ENCODE measurements at regions not wholly inside any gene's neighbourhood (a gene's known extent, or its start where the extent isn't known, plus 50 kb on each side); places are given as distances from the start of the nearest gene placed in this dataset.

- Histone ChIP-seq H3K79me2 (ENCODE audit: insufficient read depth, low read depth, low read length) (no peaks in the 10 kb centered on the region), H2AFZ (ENCODE audit: low read length) (no peak overlapping the region), H4K20me1 (ENCODE audit: insufficient read depth, low read length) (no peaks in the 10 kb centered on the region), H3K4me1 (ENCODE audit: insufficient read depth, low read length, poor library complexity, severe bottlenecking) (no peaks in the 10 kb centered on the region), H3K4me2 (ENCODE audit: low read length) (no peak overlapping the region), H3K36me3 (ENCODE audit: insufficient read depth, low read length) (no peaks in the 10 kb centered on the region), H3K9me3 (ENCODE audit: low read length) (no peaks in the 10 kb centered on the region), H3K9me2 (ENCODE audit: insufficient read depth, low read length) (no peaks in the 10 kb centered on the region), H3K27ac (ENCODE audit: low read depth, low read length, poor library complexity, severe bottlenecking) (no peak overlapping the region), H3K4me3 (ENCODE audit: low read depth, low read length, poor library complexity, severe bottlenecking) (no peak overlapping the region)
- intact Hi-C loops (cut with micrococcal nuclease; ENCODE audit: unreplicated experiment) = no loop called here
- CTCF ChIA-PET (ENCODE audit: unreplicated experiment) = no interaction called here
- TF ChIP-seq, protein P1, sequence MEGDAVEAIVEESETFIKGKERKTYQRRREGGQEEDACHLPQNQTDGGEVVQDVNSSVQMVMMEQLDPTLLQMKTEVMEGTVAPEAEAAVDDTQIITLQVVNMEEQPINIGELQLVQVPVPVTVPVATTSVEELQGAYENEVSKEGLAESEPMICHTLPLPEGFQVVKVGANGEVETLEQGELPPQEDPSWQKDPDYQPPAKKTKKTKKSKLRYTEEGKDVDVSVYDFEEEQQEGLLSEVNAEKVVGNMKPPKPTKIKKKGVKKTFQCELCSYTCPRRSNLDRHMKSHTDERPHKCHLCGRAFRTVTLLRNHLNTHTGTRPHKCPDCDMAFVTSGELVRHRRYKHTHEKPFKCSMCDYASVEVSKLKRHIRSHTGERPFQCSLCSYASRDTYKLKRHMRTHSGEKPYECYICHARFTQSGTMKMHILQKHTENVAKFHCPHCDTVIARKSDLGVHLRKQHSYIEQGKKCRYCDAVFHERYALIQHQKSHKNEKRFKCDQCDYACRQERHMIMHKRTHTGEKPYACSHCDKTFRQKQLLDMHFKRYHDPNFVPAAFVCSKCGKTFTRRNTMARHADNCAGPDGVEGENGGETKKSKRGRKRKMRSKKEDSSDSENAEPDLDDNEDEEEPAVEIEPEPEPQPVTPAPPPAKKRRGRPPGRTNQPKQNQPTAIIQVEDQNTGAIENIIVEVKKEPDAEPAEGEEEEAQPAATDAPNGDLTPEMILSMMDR (conservative IDR thresholded peaks at IDR 0.05; ENCODE audit: low read length) = no peak
- no peak for TF ChIP-seq EZH2phosphoT487 (IDR thresholded peaks at IDR 0.05; ENCODE audit: borderline replicate concordance, low read depth, low read length)
- DNase-seq (ENCODE audit: low spot score) = no peak
- BruUV-seq (replicated peaks) = no TSS peak
- POLR2A ChIA-PET = no interaction called here
Measured at GRCh38 chr3:146746190-146746589, 141.0 kb upstream of the PLSCR5 start.

DNA sequence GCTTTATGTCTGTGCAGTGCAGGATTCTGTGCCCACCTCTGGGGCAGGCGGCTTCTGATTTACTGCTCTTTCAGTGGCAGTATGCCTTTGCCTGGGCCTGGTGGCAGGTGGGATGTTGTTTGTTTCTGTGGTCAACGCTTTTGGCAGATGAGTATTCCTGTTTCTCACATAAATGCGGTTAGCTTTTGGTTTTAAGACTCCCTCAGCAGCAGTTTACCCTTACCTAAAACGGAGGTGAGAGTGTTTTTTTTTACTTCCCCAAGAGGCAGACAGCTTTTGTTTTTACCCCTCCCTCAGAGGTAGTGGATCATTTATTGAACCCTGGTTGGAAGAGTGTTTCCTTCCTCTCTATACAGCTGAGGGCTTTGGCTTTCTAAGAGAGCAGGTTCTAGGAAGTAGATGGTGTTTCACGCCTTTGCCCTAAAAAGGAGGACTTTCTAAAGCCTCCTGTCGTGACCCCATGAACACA, 134.1 kb upstream of the PLSCR5 start:
- Histone ChIP-seq H3K36me3 (ENCODE audit: insufficient read depth, low read length) (no peaks in the 10 kb centered on the region), H2AFZ (ENCODE audit: low read length) (no peak overlapping the region), H3K9me2 (ENCODE audit: insufficient read depth, low read length) (no peaks in the 10 kb centered on the region), H3K4me2 (ENCODE audit: low read length) (no peak overlapping the region), H3K79me2 (ENCODE audit: insufficient read depth, low read depth, low read length) (no peaks in the 10 kb centered on the region), H4K20me1 (ENCODE audit: insufficient read depth, low read length) (no peaks in the 10 kb centered on the region), H3K27ac (ENCODE audit: low read depth, low read length, poor library complexity, severe bottlenecking) (no peak overlapping the region), H3K4me3 (ENCODE audit: low read depth, low read length, poor library complexity, severe bottlenecking) (no peak overlapping the region), H3K4me1 (ENCODE audit: insufficient read depth, low read length, poor library complexity, severe bottlenecking) (no peaks in the 10 kb centered on the region), H3K9me3 (ENCODE audit: low read length) (no peaks in the 10 kb centered on the region)
- no peak for TF ChIP-seq EZH2phosphoT487 (IDR thresholded peaks at IDR 0.05; ENCODE audit: borderline replicate concordance, low read depth, low read length)
- TF ChIP-seq, protein P1 (conservative IDR thresholded peaks at IDR 0.05; ENCODE audit: low read length) = no peak
- intact Hi-C loops (cut with micrococcal nuclease; ENCODE audit: unreplicated experiment) = no loop called here
- ChIA-PET CTCF (ENCODE audit: unreplicated experiment) (no interaction called here), POLR2A (no interaction called here)
- DNase-seq (ENCODE audit: low spot score) = no peak
- BruUV-seq (replicated peaks) = no TSS peak

DNA sequence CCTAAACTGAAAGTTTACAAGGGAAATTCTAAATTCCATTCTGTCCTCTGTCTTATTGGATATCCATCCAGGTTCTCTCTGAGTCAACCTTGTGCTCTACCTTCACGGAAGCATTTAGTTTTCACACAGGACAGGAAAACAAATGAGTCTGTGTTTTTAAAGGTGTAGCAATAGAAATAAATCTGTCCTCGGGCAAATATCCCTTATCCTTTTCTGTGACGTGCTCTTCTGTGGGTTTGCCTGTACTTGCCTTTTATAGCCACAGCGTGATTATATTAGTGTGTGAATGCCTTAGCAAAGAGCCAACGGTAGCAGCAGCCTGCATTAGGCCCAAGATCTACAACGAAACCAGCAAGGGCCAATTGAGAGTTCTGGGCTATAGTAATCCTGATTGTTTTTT, 127.2 kb upstream of the PLSCR5 start:
- CTCF ChIA-PET (ENCODE audit: unreplicated experiment) = no interaction called here

More for the DNA sequence above, 127.2 kb upstream of the PLSCR5 start:
- DNase-seq (ENCODE audit: low spot score) = no peak
- H3K79me2 ChIP-seq (ENCODE audit: insufficient read depth, low read depth, low read length) = no peaks in the 10 kb centered on the region
- no peak for TF ChIP-seq EZH2phosphoT487 (IDR thresholded peaks at IDR 0.05; ENCODE audit: borderline replicate concordance, low read depth, low read length)
- TF ChIP-seq, protein P1 (conservative IDR thresholded peaks at IDR 0.05; ENCODE audit: low read length) = no peak
- H3K9me2 ChIP-seq (ENCODE audit: insufficient read depth, low read length) = no peaks in the 10 kb centered on the region
- no peaks in the 10 kb centered on the region for H4K20me1 ChIP-seq (ENCODE audit: insufficient read depth, low read length)
- H3K4me2 ChIP-seq (ENCODE audit: low read length) = no peak overlapping the region
- no TSS peak for BruUV-seq (replicated peaks)
- no peak overlapping the region for H2AFZ ChIP-seq (ENCODE audit: low read length)
- no peaks in the 10 kb centered on the region for H3K9me3 ChIP-seq (ENCODE audit: low read length)
- intact Hi-C loops (cut with micrococcal nuclease; ENCODE audit: unreplicated experiment) = no loop called here
- H3K4me3 ChIP-seq (ENCODE audit: low read depth, low read length, poor library complexity, severe bottlenecking) = no peak overlapping the region
- POLR2A ChIA-PET = no interaction called here
- H3K36me3 ChIP-seq (ENCODE audit: insufficient read depth, low read length) = no peaks in the 10 kb centered on the region
- H3K4me1 ChIP-seq (ENCODE audit: insufficient read depth, low read length, poor library complexity, severe bottlenecking) = no peaks in the 10 kb centered on the region
- H3K27ac ChIP-seq (ENCODE audit: low read depth, low read length, poor library complexity, severe bottlenecking) = no peak overlapping the region

Measured in OCI-LY7 (cell line).